Forelimb muscle (tissue), 1 donor: ENCODE measurements at regions not wholly inside any gene's neighbourhood (a gene's known extent, or its start where the extent isn't known, plus 50 kb on each side); places are given as distances from the start of the nearest gene placed in this dataset.
"Not testable (repeated sequence)": the region's sequence is repeated elsewhere in the genome, so short reads cannot be mapped to it uniquely, and the experiment has no call there.

Source experiments
- DNase-seq: peaks from one replicate; pipeline ENCODE4 v3.0.0-alpha.2; 2013; ENCODE audit warnings: low read depth

- peak; percentile 20 for DNase-seq
These were observed 852.1 kb upstream of the LRRC4C start for GRCh38 chr11:42311514-42311913.

GRCh38 chr11:42311944-42312343 is 852.5 kb upstream of the LRRC4C start:
- DNase-seq = no peak

GRCh38 chr11:42315267-42315666 is 855.8 kb upstream of the LRRC4C start:
- no peak for DNase-seq

- no peak for DNase-seq
These were observed 856.4 kb upstream of the LRRC4C start for GRCh38 chr11:42315846-42316245.

- DNase-seq = no peak
These were observed 860.5 kb upstream of the LRRC4C start for GRCh38 chr11:42319921-42320320.

GRCh38 chr11:42329929-42330565 is 870.6 kb upstream of the LRRC4C start:
- no peak for DNase-seq

- DNase-seq = no peak
These were observed 878.5 kb upstream of the LRRC4C start for GRCh38 chr11:42337786-42338455.

- DNase-seq = no peak
These were observed 884.8 kb upstream of the LRRC4C start for GRCh38 chr11:42344204-42344792.

GRCh38 chr11:42345933-42346332 is 886.5 kb upstream of the LRRC4C start:
- DNase-seq = no peak

GRCh38 chr11:42363701-42364100 is 904.2 kb upstream of the LRRC4C start:
- DNase-seq = no peak

- DNase-seq = no peak
These were observed 921.7 kb upstream of the API5 start for GRCh38 chr11:42390116-42390515.

GRCh38 chr11:42397483-42397882 is 914.3 kb upstream of the API5 start:
- DNase-seq = no peak

GRCh38 chr11:42407341-42407740 is 904.5 kb upstream of the API5 start:
- DNase-seq = no peak

GRCh38 chr11:42410251-42410955 is 901.4 kb upstream of the API5 start:
- no peak for DNase-seq

GRCh38 chr11:42412590-42412989 is 899.2 kb upstream of the API5 start:
- no peak for DNase-seq

- no peak for DNase-seq
These were observed 894.1 kb upstream of the API5 start for GRCh38 chr11:42417691-42418090.

- no peak for DNase-seq
These were observed 889.7 kb upstream of the API5 start for GRCh38 chr11:42422090-42422489.

GRCh38 chr11:42434911-42435310 is 876.9 kb upstream of the API5 start:
- not testable (repeated sequence) for DNase-seq

- DNase-seq = no peak
These were observed 867.4 kb upstream of the API5 start for GRCh38 chr11:42444406-42444805.

GRCh38 chr11:42462558-42463310 is 849.1 kb upstream of the API5 start:
- no peak for DNase-seq

- DNase-seq = no peak
These were observed 846.2 kb upstream of the API5 start for GRCh38 chr11:42465623-42466022.

GRCh38 chr11:42473106-42473505 is 838.7 kb upstream of the API5 start:
- DNase-seq = no peak
